Vagina (tissue), 2 donors: ENCODE measurements at regions not wholly inside any gene's neighbourhood (a gene's known extent, or its start where the extent isn't known, plus 50 kb on each side); places are given as distances from the start of the nearest gene placed in this dataset.

Source experiments
- POLR2A ChIP-seq, 2 donors: fragments of 450-650 bp; IDR thresholded peaks; one replicate each; pipeline ENCODE4 v1.6.1; 2017; ENCODE audit warnings: antibody characterized with exemption in 2 of 2, mild to moderate bottlenecking in 2 of 2, moderate library complexity in 2 of 2
- POLR2AphosphoS5 ChIP-seq, 2 donors: sonication (generic); formaldehyde crosslinking; IDR thresholded peaks; one replicate each; pipeline ENCODE4 v1.9.0; 2017; ENCODE audit warnings: antibody characterized with exemption in 2 of 2, mild to moderate bottlenecking in 2 of 2, low read depth in 1 of 2; ENCODE audit not compliant: insufficient read depth in 1 of 2
- TF ChIP-seq, protein P1 (sequence below), 3 experiments: fragments of 450-650 bp in 2 of 3; fragments of 200-600 bp in 1 of 3; sonication (generic) in 1 of 3; IDR thresholded peaks; one replicate each; pipeline ENCODE4 v1.5.1; 2017 to 2019; ENCODE audit warnings: antibody characterized with exemption in 3 of 3, mild to moderate bottlenecking in 2 of 3, moderate library complexity in 2 of 3

DNA sequence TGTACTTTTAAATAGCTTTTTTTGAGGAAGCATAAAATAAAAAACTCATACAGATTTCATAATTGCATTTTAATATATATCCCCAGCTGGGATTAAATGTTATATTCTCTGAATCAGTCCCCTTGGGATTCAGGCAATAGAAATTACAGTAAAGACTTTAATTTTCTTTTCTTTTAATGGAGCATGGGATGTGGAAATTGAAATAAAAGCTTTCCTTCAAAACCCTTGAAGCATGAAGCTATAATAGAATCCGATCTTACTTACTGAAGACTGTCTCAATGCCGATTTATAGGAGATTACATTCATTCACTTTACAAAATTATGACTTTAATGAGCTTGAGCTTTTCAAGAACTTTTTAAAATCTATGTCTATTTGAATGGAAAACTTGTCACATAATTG is 243.4 kb downstream of the SPRY2 start:
- TF ChIP-seq, protein P1, sequence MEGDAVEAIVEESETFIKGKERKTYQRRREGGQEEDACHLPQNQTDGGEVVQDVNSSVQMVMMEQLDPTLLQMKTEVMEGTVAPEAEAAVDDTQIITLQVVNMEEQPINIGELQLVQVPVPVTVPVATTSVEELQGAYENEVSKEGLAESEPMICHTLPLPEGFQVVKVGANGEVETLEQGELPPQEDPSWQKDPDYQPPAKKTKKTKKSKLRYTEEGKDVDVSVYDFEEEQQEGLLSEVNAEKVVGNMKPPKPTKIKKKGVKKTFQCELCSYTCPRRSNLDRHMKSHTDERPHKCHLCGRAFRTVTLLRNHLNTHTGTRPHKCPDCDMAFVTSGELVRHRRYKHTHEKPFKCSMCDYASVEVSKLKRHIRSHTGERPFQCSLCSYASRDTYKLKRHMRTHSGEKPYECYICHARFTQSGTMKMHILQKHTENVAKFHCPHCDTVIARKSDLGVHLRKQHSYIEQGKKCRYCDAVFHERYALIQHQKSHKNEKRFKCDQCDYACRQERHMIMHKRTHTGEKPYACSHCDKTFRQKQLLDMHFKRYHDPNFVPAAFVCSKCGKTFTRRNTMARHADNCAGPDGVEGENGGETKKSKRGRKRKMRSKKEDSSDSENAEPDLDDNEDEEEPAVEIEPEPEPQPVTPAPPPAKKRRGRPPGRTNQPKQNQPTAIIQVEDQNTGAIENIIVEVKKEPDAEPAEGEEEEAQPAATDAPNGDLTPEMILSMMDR (IDR thresholded peaks at IDR 0.05) = no peak
- TF ChIP-seq POLR2AphosphoS5 (IDR thresholded peaks at IDR 0.05; ENCODE audit: insufficient read depth in 1 of 2, low read depth in 1 of 2) (no peak), POLR2A (IDR thresholded peaks at IDR 0.05) (no peak)
